ENCODE measurements at regions not wholly inside any gene's neighbourhood (a gene's known extent, or its start where the extent isn't known, plus 50 kb on each side); places are given as distances from the start of the nearest gene placed in this dataset.

DNA sequence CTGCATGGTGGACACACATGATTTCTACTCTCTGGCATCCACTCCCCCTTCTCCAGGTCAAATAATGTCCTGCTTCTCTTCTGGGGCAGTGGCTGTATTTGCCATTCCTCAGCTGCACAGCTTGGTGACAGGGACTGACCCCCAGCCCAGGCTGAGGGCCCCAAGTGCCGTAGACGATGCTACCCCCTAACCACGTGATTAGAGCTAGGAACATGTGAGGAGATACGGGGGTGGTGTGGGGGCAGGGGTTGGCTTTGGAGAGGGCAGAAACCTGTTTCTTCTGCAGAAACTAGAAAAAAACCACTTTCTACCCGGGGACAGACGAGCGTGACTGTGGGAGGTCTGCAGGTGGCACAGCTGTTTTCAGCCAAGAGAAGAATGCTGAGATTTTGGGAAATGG, 192.4 kb downstream of the SIPA1L2 start:
- Histone ChIP-seq H2AFZ (ENCODE audit: low read length) (no peak overlapping the region), H3K79me2 (ENCODE audit: insufficient read depth, low read length) (0 out of 2 replicates have a peak, but pooled peaks cover 2% of the 10 kb centered on the region), H3K4me2 (ENCODE audit: insufficient read depth, insufficient read length, low read length) (no peak overlapping the region), H2BK120ac (ENCODE audit: low read depth, low read length, poor library complexity, severe bottlenecking) (no peak overlapping the region), H3K4me1 (ENCODE audit: insufficient read depth, low read length) (peaks cover 8% of the 10 kb centered on the region; the same call in 1 of the 2 replicates), H2BK15ac (ENCODE audit: low read depth, low read length) (no peak overlapping the region), H2AK5ac (ENCODE audit: insufficient read length, low read length) (no peak overlapping the region), H3K4ac (ENCODE audit: low read depth, low read length) (no peak overlapping the region), H3K23ac (ENCODE audit: insufficient read length, low read depth, low read length) (no peak overlapping the region), H2BK5ac (ENCODE audit: insufficient read length, low read length) (no peak overlapping the region), H3K27ac (ENCODE audit: insufficient read length, low read depth, low read length) (no peak overlapping the region), H3K18ac (ENCODE audit: insufficient read length, low read depth, low read length) (no peak overlapping the region), H3T11ph (ENCODE audit: low read length) (no peak overlapping the region), H2BK12ac (ENCODE audit: insufficient read length, low read depth, low read length) (no peak overlapping the region), H3K79me1 (ENCODE audit: insufficient read depth, low read depth, low read length, poor library complexity, severe bottlenecking) (no peaks in the 10 kb centered on the region), H4K91ac (ENCODE audit: insufficient read length, low read depth, low read length) (no peak overlapping the region), H3K9me3 (ENCODE audit: control insufficient read depth, low read depth, low read length) (no peaks in the 10 kb centered on the region), H2BK20ac (ENCODE audit: low read depth, low read length, poor library complexity, severe bottlenecking) (no peak overlapping the region), H4K20me1 (ENCODE audit: control insufficient read depth, insufficient read depth, insufficient read length) (no peaks in the 10 kb centered on the region), H3K9ac (ENCODE audit: extremely low read depth, insufficient read length, low read length) (no peak overlapping the region), H3K14ac (ENCODE audit: insufficient read depth, low read length) (no peak overlapping the region), H3K23me2 (ENCODE audit: insufficient read length, low read depth, low read length, poor library complexity, severe bottlenecking) (no peaks in the 10 kb centered on the region), H4K8ac (replicated peaks; ENCODE audit: insufficient read length, low read depth, low read length) (no peak overlapping the region), H3K56ac (ENCODE audit: insufficient read length, low read depth, low read length) (no peak overlapping the region), H4K5ac (ENCODE audit: insufficient read length, low read depth, low read length) (no peak overlapping the region), H3K27me3 (ENCODE audit: insufficient read depth, low read length) (no peaks in the 10 kb centered on the region)
- WGBS (ENCODE audit: extremely low coverage, insufficient read length, low lambda C conversion rate), result no CpG with 5 or more reads among the region's 7 CpGs
- DNase-seq, result no peak
- H3K27ac Mint-ChIP-seq, result no peak overlapping the region
- H3K36me3 Mint-ChIP-seq (ENCODE audit: insufficient read depth in 1 of 3, low read depth in 3 of 3), result peaks cover 0 to 5% (median 0%) of the 10 kb centered on the region in 3 experiments; a peak in 1 of 7 replicates
- H3K4me3 Mint-ChIP-seq, result no peak overlapping the region
- no peaks in the 10 kb centered on the region; the same call in 1 of the 2 replicates for H3K27me3 Mint-ChIP-seq (ENCODE audit: low read depth)
- TF ChIP-seq, protein P1, sequence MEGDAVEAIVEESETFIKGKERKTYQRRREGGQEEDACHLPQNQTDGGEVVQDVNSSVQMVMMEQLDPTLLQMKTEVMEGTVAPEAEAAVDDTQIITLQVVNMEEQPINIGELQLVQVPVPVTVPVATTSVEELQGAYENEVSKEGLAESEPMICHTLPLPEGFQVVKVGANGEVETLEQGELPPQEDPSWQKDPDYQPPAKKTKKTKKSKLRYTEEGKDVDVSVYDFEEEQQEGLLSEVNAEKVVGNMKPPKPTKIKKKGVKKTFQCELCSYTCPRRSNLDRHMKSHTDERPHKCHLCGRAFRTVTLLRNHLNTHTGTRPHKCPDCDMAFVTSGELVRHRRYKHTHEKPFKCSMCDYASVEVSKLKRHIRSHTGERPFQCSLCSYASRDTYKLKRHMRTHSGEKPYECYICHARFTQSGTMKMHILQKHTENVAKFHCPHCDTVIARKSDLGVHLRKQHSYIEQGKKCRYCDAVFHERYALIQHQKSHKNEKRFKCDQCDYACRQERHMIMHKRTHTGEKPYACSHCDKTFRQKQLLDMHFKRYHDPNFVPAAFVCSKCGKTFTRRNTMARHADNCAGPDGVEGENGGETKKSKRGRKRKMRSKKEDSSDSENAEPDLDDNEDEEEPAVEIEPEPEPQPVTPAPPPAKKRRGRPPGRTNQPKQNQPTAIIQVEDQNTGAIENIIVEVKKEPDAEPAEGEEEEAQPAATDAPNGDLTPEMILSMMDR (conservative IDR thresholded peaks at IDR 0.05), result no peak
- peaks cover 13 to 16% of the 10 kb centered on the region in 2 experiments for H3K4me1 Mint-ChIP-seq
- no peaks in the 10 kb centered on the region for H3K9me3 Mint-ChIP-seq
